COLO668 (cell line): ENCODE measurements at regions not wholly inside any gene's neighbourhood (a gene's known extent, or its start where the extent isn't known, plus 50 kb on each side); places are given as distances from the start of the nearest gene placed in this dataset.
"Not testable (repeated sequence)": the region's sequence is repeated elsewhere in the genome, so short reads cannot be mapped to it uniquely, and the experiment has no call there.

ENCODE experiments used
- DNase-seq: peaks from one replicate; lab custom pipeline; 2025; ENCODE audit not compliant: unreplicated experiment; lab: John Stamatoyannopoulos, UW

DNA sequence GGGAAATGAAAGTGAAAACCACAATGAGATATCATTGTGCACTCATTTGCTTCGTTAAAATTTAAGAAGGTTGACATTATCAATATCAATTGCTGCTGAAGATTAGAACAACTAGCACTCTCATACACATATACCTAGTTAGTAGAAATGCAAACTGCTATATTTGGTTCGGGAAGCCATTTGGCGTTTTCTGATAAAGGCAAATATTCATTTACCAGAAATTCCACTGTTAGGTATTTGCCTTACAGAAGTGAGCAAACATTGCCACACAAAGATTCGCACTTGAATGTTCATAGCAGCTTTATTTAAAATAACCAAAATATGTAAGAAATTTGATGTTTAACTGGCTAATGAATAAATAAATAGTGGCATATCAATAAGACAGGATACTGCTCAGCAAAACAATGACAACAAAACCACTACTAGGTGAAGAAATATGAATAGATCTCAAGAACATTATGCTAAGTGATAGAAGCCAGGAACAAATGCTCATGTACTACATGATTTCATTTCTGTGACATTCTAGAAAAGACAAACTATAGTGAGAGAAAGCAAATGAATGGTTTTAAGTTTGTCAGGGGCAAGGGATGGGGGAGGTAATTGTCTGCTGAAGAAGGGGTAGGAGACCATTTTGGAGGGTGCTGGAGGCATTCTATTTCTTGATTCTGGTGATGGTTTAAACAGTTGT lies 387.8 kb downstream of the PTH2R start:
- no peak for DNase-seq

DNA sequence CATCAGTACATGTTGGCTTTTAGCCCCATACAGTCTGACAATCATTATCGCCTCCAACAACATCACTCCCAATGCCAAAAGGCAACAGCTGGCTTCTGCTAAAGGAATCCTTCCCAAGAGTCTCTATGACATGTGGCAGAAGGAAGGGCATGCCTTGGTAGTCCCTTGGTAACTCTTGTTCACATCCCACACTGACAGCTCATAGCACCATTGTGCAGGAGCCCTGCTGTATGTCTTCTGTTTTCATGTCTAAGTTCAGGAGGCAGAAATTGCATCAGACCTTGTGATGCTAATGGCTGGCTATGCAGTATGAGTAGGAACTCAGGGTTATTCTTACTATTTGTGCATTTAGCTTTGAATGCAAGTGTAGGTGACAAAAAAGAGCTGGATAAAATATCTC lies 392.1 kb downstream of the PTH2R start:
- no peak for DNase-seq

DNA sequence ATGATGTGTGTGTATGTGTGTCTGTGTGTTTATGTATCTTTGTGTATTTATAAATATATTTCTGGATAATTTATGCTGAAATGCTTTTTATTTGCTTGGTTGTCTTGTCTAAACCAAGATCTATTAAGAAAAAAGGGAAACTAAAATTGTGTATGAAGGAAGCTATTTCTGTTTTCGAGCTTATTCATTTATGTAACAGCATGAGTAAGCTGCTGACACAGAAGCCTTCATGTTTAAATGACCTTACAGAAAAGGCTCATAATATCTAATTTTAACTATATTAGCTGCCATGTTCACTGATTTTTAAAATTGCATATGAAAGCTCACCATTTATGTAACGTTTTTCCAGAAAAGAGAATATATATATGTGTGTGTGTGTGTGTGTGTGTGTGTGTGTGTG lies 392.8 kb downstream of the PTH2R start:
- no peak for DNase-seq

DNA sequence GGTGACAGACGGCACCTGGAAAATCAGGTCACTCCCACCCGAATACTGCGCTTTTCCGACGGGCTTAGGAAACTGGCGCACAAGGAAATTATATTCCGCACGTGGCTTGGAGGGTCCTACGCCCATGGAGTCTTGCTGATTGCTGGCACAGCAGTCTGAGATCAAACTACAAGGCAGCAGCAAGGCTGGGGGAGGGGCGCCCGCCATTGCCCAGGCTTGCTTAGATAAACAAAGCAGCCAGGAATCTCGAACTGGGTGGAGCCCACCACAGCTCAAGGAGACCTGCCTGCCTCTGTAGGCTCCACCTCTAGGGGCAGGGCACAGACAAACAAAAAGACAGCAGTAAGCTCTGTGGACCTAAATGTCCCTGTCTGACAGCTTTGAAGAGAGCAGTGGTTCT lies 394.3 kb downstream of the PTH2R start:
- not testable (repeated sequence) for DNase-seq

DNA sequence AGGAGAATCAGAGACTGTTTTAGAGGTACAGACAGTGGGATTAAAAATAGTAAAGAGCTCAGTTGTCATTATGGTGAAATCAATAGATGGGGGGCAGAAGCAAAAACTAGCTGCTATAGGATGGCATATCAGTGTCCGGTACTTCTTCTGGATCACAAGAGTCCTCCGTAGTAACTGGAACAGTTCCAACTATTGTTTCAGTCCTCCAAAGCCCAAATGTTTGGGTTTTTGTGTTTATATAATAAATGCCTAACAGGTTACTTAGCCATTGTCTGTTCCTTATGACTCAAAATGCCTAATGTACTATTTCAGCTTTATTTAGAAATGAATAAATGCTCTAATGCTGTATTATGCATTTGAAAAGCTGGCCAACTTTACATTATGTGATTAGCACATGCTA lies 401.2 kb downstream of the PTH2R start:
- DNase-seq: no peak

DNA sequence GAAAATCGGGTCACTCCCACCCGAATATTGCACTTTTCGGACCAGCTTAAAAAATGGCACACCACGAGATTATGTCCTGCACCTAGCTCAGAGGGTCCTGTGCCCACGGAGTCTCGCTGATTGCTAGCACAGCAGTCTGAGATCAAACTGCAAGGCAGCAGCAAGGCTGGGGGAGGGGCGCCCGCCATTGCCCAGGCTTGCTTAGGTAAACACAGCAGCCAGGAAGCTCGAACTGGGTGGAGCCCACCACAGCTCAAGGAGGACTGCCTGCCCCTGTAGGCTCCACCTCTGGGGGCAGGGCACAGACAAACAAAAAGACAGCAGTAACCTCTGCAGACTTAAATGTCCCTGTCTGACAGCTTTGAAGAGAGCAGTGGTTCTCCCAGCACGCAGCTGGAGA lies 405.3 kb downstream of the PTH2R start:
- not testable (repeated sequence) for DNase-seq

DNA sequence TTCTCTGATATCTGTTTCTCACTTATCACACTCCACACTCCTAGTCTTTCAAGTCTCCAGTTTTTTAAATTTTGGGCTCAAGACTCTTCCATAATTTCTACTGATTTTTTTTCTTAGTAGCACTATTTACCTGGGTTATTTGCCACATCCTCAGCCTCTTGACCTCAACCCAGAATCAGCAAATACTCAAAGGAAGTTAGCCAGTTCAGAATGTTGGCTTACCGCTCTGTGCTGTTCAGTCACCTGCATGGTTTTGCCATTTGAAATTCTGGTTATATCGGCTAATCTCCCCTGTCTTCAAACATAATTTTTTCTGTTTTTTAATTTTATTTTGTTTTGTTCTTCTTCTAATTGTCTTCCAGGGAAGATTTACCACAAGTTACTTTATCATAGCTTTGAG lies 412.6 kb downstream of the PTH2R start:
- no peak for DNase-seq

DNA sequence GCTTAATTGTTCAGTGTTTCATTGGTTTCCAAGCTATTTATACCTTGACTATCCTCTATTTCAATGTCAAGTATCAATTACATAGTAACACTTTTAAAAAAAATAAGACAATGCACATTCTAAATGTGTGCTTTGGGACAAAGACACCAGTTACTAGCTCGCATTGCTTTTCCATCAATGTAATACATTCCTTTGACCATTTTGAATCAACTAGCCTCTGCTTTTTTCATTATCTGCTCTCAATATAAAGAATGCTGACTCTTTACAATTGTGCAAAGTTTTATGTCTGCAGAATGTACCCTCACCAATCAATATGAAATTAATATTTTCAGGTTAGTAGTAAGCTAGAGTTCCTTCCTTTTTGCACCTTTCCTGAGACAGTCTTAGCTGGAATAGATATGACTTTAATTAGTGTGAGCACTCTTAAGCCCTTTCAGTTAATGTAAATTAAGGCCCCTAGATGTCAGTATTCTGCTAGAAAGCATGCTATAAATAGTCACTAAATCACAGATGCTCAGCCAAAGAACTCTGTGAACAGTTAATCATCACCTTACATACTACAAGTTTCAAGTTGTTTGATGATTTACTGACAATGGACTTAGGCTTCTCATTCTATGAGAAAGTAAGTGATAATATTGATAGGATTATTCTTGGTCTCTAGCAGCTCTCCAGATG lies 413.6 kb downstream of the PTH2R start:
- DNase-seq: no peak

DNA sequence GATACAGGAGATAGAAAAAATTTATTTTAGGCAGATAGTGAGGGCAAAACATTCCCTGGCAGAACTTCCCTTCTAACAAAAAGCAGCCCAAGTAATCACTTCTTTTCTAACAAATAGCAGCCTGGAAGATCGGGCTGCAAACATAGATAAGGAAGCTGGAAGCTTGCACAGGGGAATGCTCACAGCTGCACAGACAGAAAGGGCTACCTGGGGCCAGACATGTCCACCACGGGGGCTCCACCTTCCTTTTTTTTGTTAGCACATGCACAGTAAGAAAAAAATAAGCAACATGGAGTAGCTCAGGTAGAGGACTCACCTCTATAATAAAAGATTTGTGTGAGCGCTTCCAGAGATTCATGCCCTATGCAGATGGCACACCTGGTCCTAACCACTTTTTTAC lies 420.5 kb downstream of the PTH2R start:
- no peak for DNase-seq

DNA sequence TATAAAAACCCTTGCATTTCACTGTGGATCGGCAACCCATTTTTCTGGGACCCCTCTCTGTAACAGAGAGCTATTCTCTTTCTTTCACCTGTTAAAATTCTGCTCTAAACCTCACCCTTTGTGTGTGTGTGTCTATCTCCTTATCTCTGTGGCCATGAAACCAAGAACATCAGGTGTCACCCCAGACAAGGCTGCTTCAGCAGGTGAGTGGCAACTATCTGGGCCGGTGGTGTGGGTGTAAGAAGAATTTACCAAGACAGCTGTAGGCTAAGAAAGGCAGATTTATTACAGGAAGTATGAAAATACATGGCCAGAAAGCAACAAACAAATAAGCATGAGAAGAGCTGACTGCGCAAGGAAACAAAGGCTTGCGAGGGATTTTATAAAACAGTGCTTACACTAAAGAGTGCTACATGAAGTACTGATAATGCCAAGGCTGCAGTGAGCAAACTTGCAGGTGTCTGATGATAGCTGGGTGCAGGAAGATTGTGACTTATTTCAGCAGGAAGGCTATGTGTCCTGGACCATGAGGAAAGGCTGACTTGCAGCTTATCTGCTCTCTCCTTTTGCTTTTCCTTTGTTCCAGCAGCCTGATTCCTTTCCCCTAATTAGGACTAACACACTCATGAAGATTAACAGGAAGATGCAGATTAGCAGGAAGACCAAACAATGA lies 421.1 kb downstream of the PTH2R start:
- DNase-seq: no peak

DNA sequence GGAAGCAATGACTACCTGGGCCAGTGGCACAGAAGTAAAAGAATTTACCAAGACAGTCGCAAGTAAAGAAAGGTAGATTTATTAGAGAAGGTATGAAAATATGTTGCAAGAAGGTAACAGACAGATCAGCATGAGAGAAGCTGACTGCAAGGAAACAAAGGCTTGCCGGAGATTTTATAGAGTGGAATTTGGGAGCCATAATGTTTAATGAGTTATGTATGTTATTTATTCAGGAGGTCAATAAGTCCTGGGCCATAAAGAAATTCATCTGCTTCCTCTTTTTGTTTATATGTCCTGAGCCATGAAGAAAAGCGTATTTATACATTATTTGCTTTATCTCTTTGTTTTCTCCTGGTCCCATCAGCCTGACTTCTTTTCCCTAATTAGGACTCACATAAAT lies 423.6 kb downstream of the PTH2R start:
- no peak for DNase-seq

DNA sequence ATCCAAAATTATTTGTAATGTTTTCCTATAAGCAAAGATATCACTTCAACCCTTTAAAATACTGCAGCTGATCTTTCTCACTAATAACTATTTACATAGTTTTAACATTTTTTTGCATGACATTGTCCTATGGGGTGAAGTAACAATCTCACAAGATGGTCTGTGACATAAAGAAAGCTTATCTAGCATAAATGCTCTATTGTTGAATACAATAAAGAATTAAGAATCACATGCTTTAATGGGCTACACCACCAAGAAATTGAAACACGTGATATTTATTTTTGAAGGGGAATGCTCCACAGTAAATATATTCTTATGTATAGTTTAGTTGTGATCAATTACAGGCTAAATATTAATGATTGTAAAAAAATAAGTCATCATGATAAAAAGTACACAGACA lies 441.1 kb downstream of the PTH2R start:
- no peak for DNase-seq

DNA sequence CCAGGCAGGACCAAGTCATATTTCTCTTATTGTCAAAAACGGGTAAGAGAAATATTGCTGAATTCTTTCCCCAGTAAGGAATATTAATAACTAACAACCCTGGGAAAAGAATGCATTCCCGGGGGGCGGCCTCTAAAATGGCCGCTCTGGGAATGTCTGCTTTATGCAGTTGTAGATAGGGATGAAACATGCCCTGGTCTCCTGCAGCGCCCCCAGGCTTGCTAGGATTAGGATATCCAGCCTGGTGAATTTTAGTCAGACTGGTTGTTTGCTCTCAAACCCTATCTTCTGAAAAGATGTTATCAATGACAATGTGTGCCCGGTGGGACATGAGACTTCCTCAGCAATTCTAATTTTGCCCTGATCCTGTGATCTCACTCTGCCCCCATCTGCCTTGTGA lies 448.1 kb downstream of the PTH2R start:
- DNase-seq: no peak

DNA sequence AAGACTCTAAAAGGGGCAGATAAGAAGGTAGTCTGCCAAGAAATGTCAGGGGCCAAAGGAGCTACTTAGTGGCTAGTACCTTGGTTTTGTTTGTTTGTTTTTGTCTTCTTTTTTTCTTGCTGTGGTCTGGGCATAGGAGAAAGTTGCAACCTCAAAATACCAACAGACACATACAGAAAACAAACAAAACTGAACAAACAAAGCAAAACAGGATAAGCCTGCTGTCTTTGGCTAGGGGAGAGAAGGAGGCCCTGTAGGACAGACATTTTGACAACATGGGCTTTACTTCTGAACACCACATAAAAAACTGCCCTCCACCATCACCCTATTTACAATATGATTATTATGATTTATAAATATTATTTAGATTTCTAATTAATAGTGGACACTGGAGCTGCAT lies 460.8 kb downstream of the PTH2R start:
- DNase-seq: no peak

DNA sequence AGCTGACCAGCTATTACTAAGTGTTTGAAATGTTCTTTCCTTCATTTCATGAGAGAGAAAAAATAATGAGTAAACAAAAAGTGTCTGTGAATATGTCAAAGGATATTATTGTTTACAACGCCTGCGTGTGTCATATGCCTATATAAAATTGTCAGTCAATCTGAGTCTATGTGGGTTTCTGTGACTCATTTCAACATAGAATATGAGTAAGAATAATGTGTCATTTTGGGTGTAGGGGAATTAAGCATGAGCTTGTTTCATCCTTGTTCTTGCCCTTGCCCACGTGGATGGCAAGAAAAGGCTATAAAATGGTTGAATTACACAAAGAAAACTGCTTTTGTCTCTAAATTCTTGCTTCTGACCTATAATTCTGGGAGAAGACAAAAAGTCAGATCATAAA lies 466.0 kb downstream of the PTH2R start:
- no peak for DNase-seq

DNA sequence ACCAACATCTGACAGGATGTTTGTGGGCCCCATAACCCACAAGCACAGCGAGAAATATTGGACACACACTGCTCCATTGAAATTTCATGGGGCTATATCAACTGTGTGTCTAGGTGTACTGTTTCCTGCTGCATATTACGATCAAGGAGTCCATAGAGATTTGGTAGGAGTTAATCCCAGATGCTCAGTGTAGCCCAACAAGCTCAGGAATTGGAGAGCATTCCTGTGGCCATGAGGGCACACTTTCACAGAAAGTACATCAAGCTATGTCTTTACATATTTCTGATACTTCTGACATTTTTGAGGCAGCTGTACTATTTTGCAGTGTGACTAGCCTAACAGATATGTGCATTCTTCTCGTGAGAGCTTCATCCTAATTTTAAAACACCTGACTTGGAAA lies 473.1 kb downstream of the PTH2R start:
- no peak for DNase-seq

DNA sequence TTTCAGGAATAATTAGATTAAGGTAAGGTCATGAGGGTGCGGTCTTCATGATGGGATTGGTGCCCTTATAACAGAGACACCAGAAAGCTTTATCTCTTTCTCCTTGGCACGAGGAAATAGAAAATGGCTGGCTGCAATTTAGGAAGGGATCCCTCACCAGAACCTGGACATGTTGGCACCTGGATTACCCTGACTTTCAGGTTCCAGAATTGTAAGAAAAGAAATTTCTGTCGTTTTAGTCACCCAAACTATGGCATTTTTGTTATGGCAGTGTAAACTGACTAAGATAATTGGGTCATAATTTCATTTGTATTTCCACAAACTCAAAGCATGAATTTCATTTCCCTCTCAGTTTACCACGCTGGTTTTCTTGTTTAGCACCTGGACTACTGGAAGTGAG lies 473.6 kb downstream of the PTH2R start:
- no peak for DNase-seq

DNA sequence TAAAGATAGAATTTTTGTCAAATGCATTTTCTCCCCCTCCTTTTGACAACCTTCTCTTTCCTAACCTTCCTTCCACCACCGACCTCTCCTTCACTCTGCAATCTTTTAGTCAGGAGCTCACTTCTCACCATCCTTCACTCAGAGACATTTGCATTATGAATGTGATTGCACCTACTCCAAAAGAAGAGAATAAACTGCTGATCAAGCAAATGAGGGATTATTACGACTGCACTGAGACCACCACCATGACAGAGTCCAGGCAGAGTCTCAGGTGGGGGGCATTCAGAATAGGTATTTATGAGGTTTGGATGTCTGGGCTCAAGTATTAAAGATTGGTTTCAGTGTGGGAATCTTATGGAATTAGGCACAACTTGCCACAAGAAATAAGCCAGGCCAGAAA lies 483.9 kb downstream of the PTH2R start:
- no peak for DNase-seq

DNA sequence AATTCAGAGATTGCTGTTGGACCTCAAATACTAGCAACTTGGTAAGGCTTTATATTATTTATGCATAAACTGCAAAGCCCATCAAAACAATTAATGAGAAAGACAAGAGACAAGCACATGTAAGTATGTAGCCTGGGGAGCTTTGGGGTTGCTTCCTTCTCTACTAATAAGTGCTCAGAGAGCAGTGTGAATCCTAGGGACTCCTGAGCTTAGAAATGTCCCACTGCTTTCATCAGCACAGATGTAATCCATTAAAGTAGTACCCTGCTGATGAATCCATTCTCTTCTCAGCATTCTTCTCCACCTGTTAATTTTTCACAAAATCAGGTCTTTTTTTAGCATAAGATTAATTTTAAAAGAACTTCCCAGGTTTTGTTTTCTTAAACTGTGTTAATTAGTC lies 485.6 kb downstream of the PTH2R start:
- no peak for DNase-seq

DNA sequence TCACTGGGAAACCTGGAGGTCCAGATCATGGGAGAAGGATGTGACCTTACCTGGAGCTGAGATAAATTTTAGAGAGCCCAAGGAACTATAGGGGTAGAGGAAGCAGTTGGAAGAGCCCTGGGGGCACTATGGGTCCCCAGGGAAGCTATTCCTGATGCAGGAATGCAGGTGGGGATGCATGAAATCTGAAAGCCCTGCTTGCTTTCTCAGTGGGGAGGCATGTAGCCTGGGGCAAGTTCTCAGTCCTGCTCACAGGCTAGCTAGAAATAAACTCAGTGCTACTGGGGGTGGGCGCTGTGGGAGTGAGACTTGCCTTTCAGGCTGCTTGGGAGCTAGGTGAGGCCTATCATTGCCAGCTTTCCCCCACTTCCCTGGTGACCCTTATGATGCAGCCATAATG lies 499.7 kb downstream of the PTH2R start:
- DNase-seq: no peak

DNA sequence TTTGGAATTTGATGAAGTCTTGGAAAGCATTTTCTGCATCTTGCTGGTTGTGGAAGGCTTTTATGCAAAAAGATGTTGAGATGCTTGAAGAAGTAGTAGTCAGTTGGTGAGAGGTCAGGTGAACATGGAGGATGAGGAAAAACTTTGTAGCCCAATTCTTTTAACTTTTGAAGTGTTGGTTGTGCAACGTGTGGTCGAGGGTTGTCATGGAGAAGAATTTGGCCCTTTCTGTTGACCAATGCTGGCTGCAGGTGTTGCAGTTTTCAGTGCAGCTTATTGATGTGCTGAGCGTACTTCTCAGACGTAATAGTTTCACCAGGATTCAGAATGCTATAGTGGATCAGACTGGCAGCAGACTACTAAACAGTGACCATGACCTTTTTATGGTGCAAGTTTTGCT lies 508.4 kb upstream of the MAP2 start:
- DNase-seq: no peak

DNA sequence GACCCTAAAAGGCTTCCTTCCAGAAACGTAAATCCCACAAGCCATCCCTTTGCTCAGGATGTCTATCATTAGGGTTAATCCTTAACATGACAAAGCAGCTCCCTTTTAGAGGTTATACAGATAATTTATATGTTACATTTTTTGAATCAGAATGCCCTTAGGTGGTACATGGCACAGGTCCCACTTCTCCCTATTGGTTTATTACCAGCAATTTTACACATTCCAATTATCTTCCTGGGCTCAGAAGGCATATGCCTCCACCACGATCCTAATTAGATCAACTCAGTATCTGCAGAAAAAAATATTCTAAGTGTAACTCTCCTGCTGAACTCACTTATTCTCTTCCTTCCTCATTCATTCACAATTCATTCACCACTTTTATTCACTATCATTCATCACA lies 507.0 kb upstream of the MAP2 start:
- DNase-seq: no peak

DNA sequence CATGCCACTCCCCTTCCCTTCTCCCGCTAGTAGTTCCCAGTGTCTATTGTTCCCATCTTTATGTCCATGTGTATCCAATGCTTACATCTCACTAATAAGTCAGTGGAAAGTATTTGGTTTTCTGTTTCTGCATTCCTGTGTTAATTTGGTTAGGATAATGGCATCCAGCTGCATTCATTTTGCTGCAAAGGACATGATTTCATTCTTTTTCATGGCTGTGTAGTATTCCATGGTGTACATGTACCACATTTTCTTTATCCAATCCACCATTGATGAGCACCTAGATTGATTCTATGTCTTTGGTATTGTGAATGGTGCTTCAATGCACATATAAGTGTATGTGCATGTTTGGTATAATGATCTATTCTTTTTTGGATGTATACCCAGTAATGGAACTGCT lies 502.5 kb upstream of the MAP2 start:
- not testable (repeated sequence) for DNase-seq
